ENCODE measurements at regions not wholly inside any gene's neighbourhood (a gene's known extent, or its start where the extent isn't known, plus 50 kb on each side); places are given as distances from the start of the nearest gene placed in this dataset.

GRCh38 chrX:120726294-120726693 lies 96.4 kb upstream of the C1GALT1C1 start:
- Mint-ChIP-seq H3K4me3 (no peak overlapping the region), H3K4me1 (peaks cover 3% of the 10 kb centered on the region), H3K9me3 (peaks cover 0 to 6% (median 2%) of the 10 kb centered on the region in 7 donors), H3K36me3 (no peaks in the 10 kb centered on the region), H3K27ac (no peak overlapping the region), H3K27me3 (ENCODE audit: low read depth in 3 of 3) (peaks cover 0 to 1% (median 0%) of the 10 kb centered on the region in 3 donors)
- no peaks in the 10 kb centered on the region for H3K79me2 ChIP-seq (ENCODE audit: insufficient read depth, low read length)
- no peak for TF ChIP-seq CTCF (IDR thresholded peaks at IDR 0.05)
- intact Hi-C loops (cut with micrococcal nuclease) = no loop called here
- H3K36me3 ChIP-seq (replicated peaks in 1 of 2; ENCODE audit: control insufficient read depth in 1 of 2, insufficient read depth in 2 of 2, low read length in 2 of 2) = no peaks in the 10 kb centered on the region
- H3K4me3 ChIP-seq (replicated peaks in 1 of 3; ENCODE audit: low read depth in 2 of 3, low read length in 3 of 3) = no peak overlapping the region
- H3K27me3 ChIP-seq (ENCODE audit: control insufficient read depth in 2 of 2, insufficient read depth in 2 of 2, low read length in 2 of 2) = no peaks in the 10 kb centered on the region
- DNase-seq = no peak
- no CpG with 5 or more reads among the region's 2 CpGs for WGBS (ENCODE audit: insufficient coverage)
- H3K4me1 ChIP-seq (ENCODE audit: control insufficient read depth in 1 of 2, insufficient read depth in 2 of 2, low read length in 2 of 2) = no peaks in the 10 kb centered on the region
- no peaks in the 10 kb centered on the region for H4K20me1 ChIP-seq (ENCODE audit: insufficient read depth, low read length)
- no peak overlapping the region for H3K9ac ChIP-seq (ENCODE audit: insufficient read depth, low read length, poor library complexity, severe bottlenecking)
- H3K9me3 ChIP-seq (replicated peaks in 1 of 2; ENCODE audit: control insufficient read depth in 1 of 2, insufficient read depth in 1 of 2, low read length in 2 of 2) = no peaks in the 10 kb centered on the region
- no peak overlapping the region for H3K4me2 ChIP-seq (replicated peaks; ENCODE audit: extremely low read depth, low read length, poor library complexity, severe bottlenecking)
- no peak overlapping the region for H3K27ac ChIP-seq (ENCODE audit: low read depth in 1 of 2, low read length in 2 of 2)
- H2AFZ ChIP-seq (ENCODE audit: insufficient read depth, low read depth, low read length, poor library complexity, severe bottlenecking) = no peak overlapping the region

GRCh38 chrX:120725874-120726273 lies 96.0 kb upstream of the C1GALT1C1 start:
- peaks cover 3% of the 10 kb centered on the region for H3K4me1 Mint-ChIP-seq

More at GRCh38 chrX:120725874-120726273, 96.0 kb upstream of the C1GALT1C1 start:
- H3K79me2 ChIP-seq (ENCODE audit: insufficient read depth, low read length) = no peaks in the 10 kb centered on the region
- no peaks in the 10 kb centered on the region for H3K27me3 ChIP-seq (ENCODE audit: control insufficient read depth in 2 of 2, insufficient read depth in 2 of 2, low read length in 2 of 2)
- no peak overlapping the region for H3K4me3 ChIP-seq (replicated peaks in 1 of 3; ENCODE audit: low read depth in 2 of 3, low read length in 3 of 3)
- Mint-ChIP-seq H3K36me3 (no peaks in the 10 kb centered on the region), H3K27me3 (ENCODE audit: low read depth in 3 of 3) (peaks cover 0 to 1% (median 0%) of the 10 kb centered on the region in 3 donors), H3K9me3 (peaks cover 0 to 8% (median 3%) of the 10 kb centered on the region in 7 donors), H3K27ac (no peak overlapping the region), H3K4me3 (no peak overlapping the region)
- no CpG with 5 or more reads among the region's 1 CpG for WGBS (ENCODE audit: insufficient coverage)
- intact Hi-C loops (cut with micrococcal nuclease) = no loop called here
- H2AFZ ChIP-seq (ENCODE audit: insufficient read depth, low read depth, low read length, poor library complexity, severe bottlenecking) = no peak overlapping the region
- H3K4me2 ChIP-seq (replicated peaks; ENCODE audit: extremely low read depth, low read length, poor library complexity, severe bottlenecking) = no peak overlapping the region
- no peak for DNase-seq
- no peak overlapping the region for H3K9ac ChIP-seq (ENCODE audit: insufficient read depth, low read length, poor library complexity, severe bottlenecking)
- H4K20me1 ChIP-seq (ENCODE audit: insufficient read depth, low read length) = no peaks in the 10 kb centered on the region
- H3K9me3 ChIP-seq (replicated peaks in 1 of 2; ENCODE audit: control insufficient read depth in 1 of 2, insufficient read depth in 1 of 2, low read length in 2 of 2) = no peaks in the 10 kb centered on the region
- no peaks in the 10 kb centered on the region for H3K36me3 ChIP-seq (replicated peaks in 1 of 2; ENCODE audit: control insufficient read depth in 1 of 2, insufficient read depth in 2 of 2, low read length in 2 of 2)
- no peak overlapping the region for H3K27ac ChIP-seq (ENCODE audit: low read depth in 1 of 2, low read length in 2 of 2)
- H3K4me1 ChIP-seq (ENCODE audit: control insufficient read depth in 1 of 2, insufficient read depth in 2 of 2, low read length in 2 of 2) = no peaks in the 10 kb centered on the region
- TF ChIP-seq CTCF (IDR thresholded peaks at IDR 0.05) = no peak

All from CD14-positive monocyte (primary cell).